ENCODE measurements at regions not wholly inside any gene's neighbourhood (a gene's known extent, or its start where the extent isn't known, plus 50 kb on each side); places are given as distances from the start of the nearest gene placed in this dataset.

DNA sequence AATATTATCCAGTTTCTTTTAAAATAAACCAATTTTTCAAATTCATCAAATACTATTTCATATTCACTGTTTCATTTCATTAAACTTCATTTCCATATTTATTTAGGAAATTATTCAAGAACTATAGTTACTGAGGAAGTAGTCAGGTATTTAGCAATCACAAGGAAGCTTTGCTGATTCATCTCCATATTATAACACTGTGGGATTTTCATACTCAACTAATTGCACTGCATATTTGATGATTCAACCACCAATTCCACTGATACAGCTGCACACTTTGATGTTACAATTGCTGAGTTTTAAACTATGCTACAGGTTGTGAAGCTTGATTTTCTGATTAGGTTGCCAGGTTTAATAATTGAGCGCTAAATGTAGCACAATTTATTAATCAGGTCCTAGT, 556.8 kb upstream of the SLITRK1 start:
- peaks cover 0 to 4% of the 10 kb centered on the region in 2 donors for H3K4me1 ChIP-seq (ENCODE audit: control insufficient read depth in 1 of 2, low read depth in 2 of 2)
- TF ChIP-seq, protein P1, sequence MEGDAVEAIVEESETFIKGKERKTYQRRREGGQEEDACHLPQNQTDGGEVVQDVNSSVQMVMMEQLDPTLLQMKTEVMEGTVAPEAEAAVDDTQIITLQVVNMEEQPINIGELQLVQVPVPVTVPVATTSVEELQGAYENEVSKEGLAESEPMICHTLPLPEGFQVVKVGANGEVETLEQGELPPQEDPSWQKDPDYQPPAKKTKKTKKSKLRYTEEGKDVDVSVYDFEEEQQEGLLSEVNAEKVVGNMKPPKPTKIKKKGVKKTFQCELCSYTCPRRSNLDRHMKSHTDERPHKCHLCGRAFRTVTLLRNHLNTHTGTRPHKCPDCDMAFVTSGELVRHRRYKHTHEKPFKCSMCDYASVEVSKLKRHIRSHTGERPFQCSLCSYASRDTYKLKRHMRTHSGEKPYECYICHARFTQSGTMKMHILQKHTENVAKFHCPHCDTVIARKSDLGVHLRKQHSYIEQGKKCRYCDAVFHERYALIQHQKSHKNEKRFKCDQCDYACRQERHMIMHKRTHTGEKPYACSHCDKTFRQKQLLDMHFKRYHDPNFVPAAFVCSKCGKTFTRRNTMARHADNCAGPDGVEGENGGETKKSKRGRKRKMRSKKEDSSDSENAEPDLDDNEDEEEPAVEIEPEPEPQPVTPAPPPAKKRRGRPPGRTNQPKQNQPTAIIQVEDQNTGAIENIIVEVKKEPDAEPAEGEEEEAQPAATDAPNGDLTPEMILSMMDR (IDR thresholded peaks at IDR 0.05), result no peak
- peaks cover 3% of the 10 kb centered on the region for H3K9me3 ChIP-seq
- ATAC-seq (ENCODE audit: insufficient number of reproducible peaks, low FRiP score, low read depth) (no peak), DNase-seq (ENCODE audit: low spot score) (no peak)
- no peaks in the 10 kb centered on the region for H3K36me3 ChIP-seq
- no peaks in the 10 kb centered on the region for H3K27me3 ChIP-seq (replicated peaks; ENCODE audit: insufficient read depth)
- no peak overlapping the region for H3K27ac ChIP-seq
- no peak overlapping the region for H3K4me3 ChIP-seq

DNA sequence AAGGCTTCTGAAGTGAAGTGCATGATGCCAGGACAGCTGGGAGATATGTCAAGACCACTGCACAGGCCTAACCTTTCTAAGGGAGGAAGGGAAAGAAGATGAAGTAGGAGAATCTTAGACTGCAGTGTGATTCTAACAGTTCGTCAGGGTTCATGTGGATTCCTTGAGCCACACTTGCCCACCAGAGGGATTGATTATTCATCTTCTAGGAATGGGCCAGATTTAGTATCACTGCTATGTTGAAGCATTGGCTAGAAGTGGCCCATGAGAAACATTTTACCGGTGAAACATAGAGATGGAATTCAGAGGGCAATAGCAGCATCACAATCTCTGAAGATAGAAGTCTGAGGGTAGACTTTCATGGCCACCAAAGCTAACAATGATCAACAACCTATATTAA, 550.8 kb upstream of the SLITRK1 start:
- Histone ChIP-seq H3K27me3 (replicated peaks; ENCODE audit: insufficient read depth) (no peaks in the 10 kb centered on the region), H3K9me3 (no peaks in the 10 kb centered on the region), H3K4me3 (no peak overlapping the region), H3K27ac (no peak overlapping the region), H3K4me1 (ENCODE audit: control insufficient read depth in 1 of 2, low read depth in 2 of 2) (peaks cover 12 to 22% of the 10 kb centered on the region in 2 donors), H3K36me3 (no peaks in the 10 kb centered on the region)
- DNase-seq (ENCODE audit: low spot score), result no peak
- ATAC-seq (ENCODE audit: insufficient number of reproducible peaks, low FRiP score, low read depth), result no peak
- TF ChIP-seq, protein P1 (IDR thresholded peaks at IDR 0.05), result no peak

- H3K9me3 ChIP-seq, result no peaks in the 10 kb centered on the region
- no peaks in the 10 kb centered on the region for H3K36me3 ChIP-seq
- H3K4me1 ChIP-seq (ENCODE audit: control insufficient read depth in 1 of 2, low read depth in 2 of 2), result peaks cover 12 to 22% of the 10 kb centered on the region in 2 donors
- DNase-seq (ENCODE audit: low spot score) (no peak), ATAC-seq (ENCODE audit: insufficient number of reproducible peaks, low FRiP score, low read depth) (no peak)
- TF ChIP-seq, protein P1 (IDR thresholded peaks at IDR 0.05), result no peak
- H3K27ac ChIP-seq, result no peak overlapping the region
- no peaks in the 10 kb centered on the region for H3K27me3 ChIP-seq (replicated peaks; ENCODE audit: insufficient read depth)
- no peak overlapping the region for H3K4me3 ChIP-seq
Observed at GRCh38 chr13:84431646-84432045, 549.4 kb upstream of the SLITRK1 start.

GRCh38 chr13:84430446-84430845, 548.2 kb upstream of the SLITRK1 start:
- Histone ChIP-seq H3K4me3 (peak overlapping the region; percentile 26), H3K4me1 (ENCODE audit: control insufficient read depth in 1 of 2, low read depth in 2 of 2) (peaks cover 12 to 22% of the 10 kb centered on the region in 2 donors), H3K9me3 (no peaks in the 10 kb centered on the region), H3K27ac (peak overlapping the region in 1 of 2 donors; percentile 34), H3K27me3 (replicated peaks; ENCODE audit: insufficient read depth) (no peaks in the 10 kb centered on the region), H3K36me3 (no peaks in the 10 kb centered on the region)
- ATAC-seq (ENCODE audit: insufficient number of reproducible peaks, low FRiP score, low read depth) (no peak), DNase-seq (ENCODE audit: low spot score) (no peak)
- TF ChIP-seq, protein P1 (IDR thresholded peaks at IDR 0.05), result no peak

DNA sequence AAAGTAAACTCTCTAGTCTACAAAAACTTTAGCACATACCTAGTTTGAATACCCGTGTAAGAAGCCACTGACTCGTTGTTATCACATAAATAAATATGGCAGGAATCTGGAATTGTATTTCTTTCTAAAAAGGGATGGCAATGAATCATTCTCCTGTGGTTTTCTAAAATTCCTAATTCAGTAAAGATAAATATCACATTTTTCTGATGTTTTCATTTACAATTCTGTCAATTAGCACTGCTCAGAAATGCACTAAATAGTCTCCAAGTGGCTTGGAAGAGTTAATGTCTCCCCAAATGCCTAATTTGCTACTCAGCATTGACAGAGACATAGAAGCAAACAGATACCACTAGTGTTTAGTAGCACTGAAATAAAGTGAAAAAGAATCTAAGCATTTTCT, 547.7 kb upstream of the SLITRK1 start:
- Histone ChIP-seq H3K27ac (peak overlapping the region in 1 of 2 donors; percentile 34), H3K4me1 (ENCODE audit: control insufficient read depth in 1 of 2, low read depth in 2 of 2) (peaks cover 12 to 19% of the 10 kb centered on the region in 2 donors), H3K4me3 (peak overlapping the region; percentile 26), H3K36me3 (no peaks in the 10 kb centered on the region), H3K9me3 (no peaks in the 10 kb centered on the region), H3K27me3 (replicated peaks; ENCODE audit: insufficient read depth) (no peaks in the 10 kb centered on the region)
- DNase-seq (ENCODE audit: low spot score) (no peak), ATAC-seq (ENCODE audit: insufficient number of reproducible peaks, low FRiP score, low read depth) (no peak)
- TF ChIP-seq, protein P1 (IDR thresholded peaks at IDR 0.05), result no peak
